NCI-H345 treated with DMSO at 0.1 percent for 48 hours (cell line): ENCODE measurements at regions not wholly inside any gene's neighbourhood (a gene's known extent, or its start where the extent isn't known, plus 50 kb on each side); places are given as distances from the start of the nearest gene placed in this dataset.
A peak's percentile ranks its signal among the peaks of the same experiment; 100 is the strongest.
"Not testable (repeated sequence)": the region's sequence is repeated elsewhere in the genome, so short reads cannot be mapped to it uniquely, and the experiment has no call there.

Experiments
- DNase-seq: peaks from one replicate; lab custom pipeline; 2025; ENCODE audit not compliant: unreplicated experiment; lab: John Stamatoyannopoulos, UW

DNA sequence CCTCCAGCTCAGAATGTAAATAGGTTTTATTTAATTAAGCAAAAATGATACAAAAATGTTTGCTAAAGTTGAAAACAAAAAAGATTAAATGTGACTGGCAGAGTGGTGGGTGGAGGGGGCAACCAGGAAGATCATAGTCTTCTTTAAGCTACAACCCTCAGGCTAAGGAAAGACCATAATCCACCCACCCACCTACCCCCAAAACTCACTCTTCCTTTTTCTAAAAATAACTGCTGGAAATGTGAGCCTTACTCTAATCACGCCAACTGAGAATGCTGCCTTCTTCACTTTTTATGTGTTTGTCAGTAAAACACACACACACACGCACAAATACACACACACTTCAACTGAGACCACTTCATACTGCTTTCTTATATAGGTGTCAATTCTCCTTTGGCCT is 230.0 kb upstream of the EGLN3 start:
- DNase-seq: no peak

GRCh38 chr14:34180434-34180833 is 229.6 kb upstream of the EGLN3 start:
- DNase-seq: peak; percentile 17

GRCh38 chr14:34179727-34180126 is 228.9 kb upstream of the EGLN3 start:
- DNase-seq: peak; percentile 79

DNA sequence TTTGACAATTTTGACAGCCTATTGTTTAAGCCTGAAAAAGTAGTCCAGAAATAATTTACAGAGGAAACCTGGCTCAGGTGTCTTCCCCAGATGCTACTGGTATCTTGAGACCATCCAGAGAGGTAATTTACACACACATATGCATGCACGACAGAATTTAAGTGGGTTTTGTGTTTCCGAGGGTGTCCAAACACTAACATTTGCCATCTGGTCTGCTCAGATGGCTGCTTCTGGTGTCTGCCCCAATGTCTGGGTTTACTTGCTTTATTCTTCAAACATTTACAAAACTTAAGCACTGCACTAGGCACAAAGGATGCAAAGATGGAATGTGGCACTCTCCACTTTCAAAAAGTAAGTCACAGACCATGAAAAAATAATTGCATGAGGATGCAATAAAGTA is 226.6 kb upstream of the EGLN3 start:
- DNase-seq: no peak

DNA sequence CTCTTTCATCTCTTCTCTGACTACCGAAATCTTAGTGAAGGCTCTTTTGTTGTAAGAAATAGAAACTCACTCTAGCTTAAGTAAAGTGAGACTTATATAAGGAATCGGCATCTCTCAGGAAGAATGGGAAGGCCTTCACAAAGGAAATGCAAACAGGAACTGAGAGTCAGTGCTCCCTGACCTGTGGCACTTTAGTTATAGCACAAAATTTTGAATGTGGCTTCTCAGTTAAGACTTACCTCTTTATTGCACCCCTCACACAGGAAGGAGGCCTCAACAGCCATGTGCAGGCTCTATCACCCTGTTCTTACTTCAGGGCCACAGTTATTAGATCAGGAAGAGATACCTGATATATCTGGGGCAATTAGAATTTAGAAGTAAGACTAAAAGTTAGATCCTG is 224.7 kb upstream of the EGLN3 start:
- DNase-seq: no peak

GRCh38 chr14:34174973-34175372 is 224.1 kb upstream of the EGLN3 start:
- DNase-seq: peak; percentile 17

DNA sequence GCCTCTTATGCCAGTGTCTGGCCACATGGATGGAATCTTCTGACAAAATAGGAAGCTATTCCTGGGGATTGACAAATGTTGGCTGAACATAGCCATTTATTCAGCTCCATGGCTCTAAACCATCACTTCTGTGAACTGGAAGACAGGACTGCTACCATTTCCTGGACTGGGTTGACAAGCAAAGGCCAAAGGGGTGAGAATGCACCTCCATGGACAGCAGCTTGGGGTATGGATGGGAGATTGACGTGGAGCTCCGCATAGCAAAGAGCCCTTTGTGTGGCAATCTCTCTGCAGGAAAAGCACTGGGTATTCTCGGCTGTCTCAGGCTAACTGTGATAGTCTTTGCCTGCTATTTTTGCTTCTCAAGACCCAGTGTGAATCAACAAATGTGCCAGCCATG is 223.0 kb upstream of the EGLN3 start:
- DNase-seq: no peak

GRCh38 chr14:34172550-34173368 is 221.9 kb upstream of the EGLN3 start:
- no peak for DNase-seq

- DNase-seq: no peak
Observed at GRCh38 chr14:34172173-34172451, 221.2 kb upstream of the EGLN3 start.

- DNase-seq: no peak
Observed at GRCh38 chr14:34171431-34172172, 220.7 kb upstream of the EGLN3 start.

GRCh38 chr14:34170882-34171281 is 220.0 kb upstream of the EGLN3 start:
- DNase-seq: no peak

- DNase-seq: no peak
Observed at GRCh38 chr14:34169561-34169960, 218.7 kb upstream of the EGLN3 start.

DNA sequence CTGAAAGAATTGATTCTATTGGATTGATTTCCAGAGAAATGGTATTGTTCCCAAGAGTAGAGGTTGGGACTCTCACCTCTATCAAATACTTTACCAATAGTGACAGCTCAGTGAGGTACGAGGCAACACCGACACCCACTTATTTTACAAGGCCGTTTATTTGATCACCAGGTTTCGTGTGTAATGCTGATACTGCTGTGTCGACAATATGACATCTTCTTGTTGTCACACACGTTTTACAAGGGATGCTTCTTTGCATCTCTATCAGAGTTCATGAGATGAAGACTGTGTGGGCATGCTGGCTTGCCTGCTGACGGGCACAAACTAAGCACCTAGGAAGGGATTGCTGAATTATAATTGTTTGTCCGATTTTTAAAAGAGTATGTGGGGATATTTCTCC is 217.8 kb upstream of the EGLN3 start:
- no peak for DNase-seq

DNA sequence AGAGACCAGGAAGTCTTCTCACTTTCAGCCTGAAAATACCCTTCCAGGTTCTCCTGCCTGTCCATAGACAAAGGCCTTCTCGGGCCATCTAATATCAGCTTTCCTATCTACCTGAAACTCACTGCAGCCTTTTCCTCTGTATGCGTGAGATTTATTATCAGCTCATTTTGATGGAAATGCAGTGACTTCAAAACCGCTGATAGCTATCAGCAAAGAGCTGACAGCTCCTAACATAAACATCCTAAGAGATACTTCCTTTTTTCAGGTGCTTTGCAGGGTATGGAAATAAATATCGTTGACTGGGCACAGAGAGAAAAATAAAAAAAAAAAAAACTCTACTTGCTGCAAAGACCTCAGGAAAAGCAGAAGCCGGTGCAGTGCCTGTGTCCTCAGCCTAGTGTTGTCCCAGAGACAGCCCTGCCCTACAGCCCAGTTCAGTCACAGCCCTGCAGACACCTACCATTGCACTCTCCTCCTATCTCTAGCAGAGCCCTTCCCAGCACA is 215.0 kb upstream of the EGLN3 start:
- DNase-seq: no peak

- DNase-seq: no peak
Observed at GRCh38 chr14:34164162-34164864, 213.4 kb upstream of the EGLN3 start.

DNA sequence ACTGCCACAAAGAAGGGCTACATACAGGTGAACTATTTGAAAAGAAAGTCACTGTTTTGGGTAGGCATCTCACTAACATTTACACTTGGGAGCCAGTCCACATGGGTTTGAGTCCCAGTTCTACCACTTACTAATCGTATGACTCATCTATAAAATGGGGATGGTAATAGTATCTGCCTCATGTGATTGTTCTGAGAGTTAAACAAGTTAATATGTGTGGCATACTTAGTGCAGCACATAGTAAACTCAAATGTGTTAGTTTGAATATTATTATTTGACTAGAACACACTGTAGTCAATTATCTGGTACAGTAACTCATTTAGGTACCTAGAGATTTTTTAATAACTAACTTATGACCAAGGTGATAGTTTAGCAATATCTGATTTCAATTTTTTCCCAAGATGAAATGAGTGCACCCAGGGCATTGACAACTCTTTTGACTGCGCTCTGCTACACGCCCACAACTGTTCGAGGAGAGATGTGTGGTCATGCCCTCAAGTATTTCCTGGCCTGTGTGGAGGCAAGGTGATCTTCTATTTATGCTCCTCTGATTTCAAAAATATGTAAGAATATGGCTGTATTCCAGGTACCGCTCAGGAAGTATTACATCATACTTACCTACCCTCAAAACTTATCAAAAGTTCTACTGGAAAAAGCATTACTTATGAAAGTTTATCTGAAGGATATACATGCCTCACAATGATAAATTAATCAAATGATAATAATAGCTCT is 210.6 kb upstream of the EGLN3 start:
- DNase-seq: no peak

- no peak for DNase-seq
Observed at GRCh38 chr14:34160619-34161018, 209.7 kb upstream of the EGLN3 start.

DNA sequence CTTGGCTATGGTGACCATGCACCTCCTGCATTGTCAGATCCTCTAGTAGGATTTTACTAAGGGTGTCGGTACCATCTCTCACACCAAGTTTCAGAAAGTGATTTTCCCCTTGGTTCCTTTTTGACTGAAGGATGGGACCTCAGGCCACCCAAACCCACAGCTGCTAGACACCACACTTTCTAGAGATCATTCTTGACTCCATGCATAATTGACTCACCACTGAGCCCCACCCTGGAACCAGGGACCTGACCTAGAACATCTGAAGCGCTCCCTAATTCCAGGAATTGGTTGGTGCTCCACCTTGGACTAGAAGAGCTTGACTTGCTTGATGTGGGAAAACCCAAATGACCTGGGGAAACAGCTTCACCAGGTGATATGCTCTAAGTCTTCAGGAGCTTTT is 206.8 kb upstream of the EGLN3 start:
- no peak for DNase-seq

DNA sequence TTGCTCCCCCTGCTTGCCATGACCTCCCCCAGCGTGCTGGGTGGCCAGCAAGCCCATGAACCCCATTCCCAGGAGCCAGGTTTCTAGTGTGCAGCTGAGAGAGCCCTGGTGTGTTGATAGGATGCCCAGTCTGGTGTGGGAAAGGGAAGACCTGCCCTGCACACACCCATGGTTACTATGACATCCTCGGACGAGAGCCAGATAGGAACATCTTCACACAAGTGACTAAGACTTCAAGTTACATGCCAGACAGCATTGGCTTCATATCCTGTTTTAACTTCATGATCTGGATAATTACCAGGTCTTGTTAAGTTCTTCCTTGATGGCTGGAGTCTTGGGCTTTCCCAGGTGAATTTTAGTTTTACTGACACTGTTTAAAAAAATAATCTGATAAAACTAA is 196.6 kb upstream of the EGLN3 start:
- DNase-seq: no peak

- not testable (repeated sequence) for DNase-seq
Observed at GRCh38 chr14:34140127-34140526, 189.3 kb upstream of the EGLN3 start.
